ENCODE measurements at regions not wholly inside any gene's neighbourhood (a gene's known extent, or its start where the extent isn't known, plus 50 kb on each side); places are given as distances from the start of the nearest gene placed in this dataset.
A peak's percentile ranks its signal among the peaks of the same experiment; 100 is the strongest.

DNA sequence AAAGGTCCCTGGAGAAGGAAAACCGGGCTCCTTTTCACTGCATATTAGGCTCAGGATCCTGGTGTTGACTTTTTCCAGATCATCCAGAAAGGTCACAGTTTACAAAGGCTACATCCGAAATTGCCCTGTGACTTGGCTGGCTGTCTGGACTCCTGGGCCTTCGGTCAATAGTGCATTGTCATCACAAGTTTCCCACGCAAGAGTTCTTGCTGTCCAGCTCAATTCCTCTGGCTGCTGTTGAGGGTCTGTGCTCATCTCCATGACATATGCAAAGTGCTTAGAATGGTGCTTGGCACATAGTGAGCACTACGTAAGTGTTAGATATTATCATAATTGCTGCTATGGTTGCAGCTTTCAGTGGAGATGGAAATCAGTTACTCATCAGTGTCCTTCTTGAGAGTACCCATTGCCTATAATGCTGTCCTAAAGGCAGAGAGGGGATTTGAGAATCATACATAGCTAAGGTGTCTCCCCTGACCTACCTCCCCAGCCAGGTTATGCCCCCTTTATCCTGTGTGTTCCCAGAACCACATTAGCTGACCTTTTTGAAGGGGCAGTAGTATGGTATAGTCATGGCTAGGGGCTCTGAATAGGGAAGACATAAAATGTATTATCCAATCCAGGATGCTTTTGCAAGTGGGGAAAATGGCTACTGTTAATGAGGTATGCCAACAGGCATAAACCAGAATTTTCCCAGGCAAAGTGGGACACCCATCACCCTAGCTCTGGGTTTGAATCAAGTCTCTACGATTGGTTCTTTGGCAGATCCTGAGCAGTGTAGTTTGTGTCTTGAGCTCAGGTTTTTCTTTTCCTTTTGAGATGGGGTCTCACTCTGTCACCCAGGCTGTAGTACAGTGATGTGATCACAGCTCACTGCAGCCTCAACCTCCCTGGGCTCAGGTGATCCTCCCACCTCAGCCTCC lies 132.0 kb upstream of the CCND2 start (continued):
- TF ChIP-seq USF2 (IDR thresholded peaks at IDR 0.05; ENCODE audit: borderline replicate concordance, low read depth, low read length) = no peak
- no peak for TF ChIP-seq CHD2 (IDR thresholded peaks at IDR 0.05; ENCODE audit: borderline replicate concordance, low read depth, low read length)
- TF ChIP-seq SUPT20H (IDR thresholded peaks at IDR 0.05; ENCODE audit: borderline replicate concordance, control insufficient read depth, low read depth, low read length) = no peak
- no peak for TF ChIP-seq POLR2AphosphoS5 (IDR thresholded peaks at IDR 0.05; ENCODE audit: low read length)
- no peak for TF ChIP-seq POLR2A (IDR thresholded peaks at IDR 0.05; ENCODE audit: low read depth, low read length)
- TF ChIP-seq ATF3 (IDR thresholded peaks at IDR 0.05; ENCODE audit: borderline replicate concordance, extremely low read depth, low read depth, low read length) = no peak
- TF ChIP-seq RCOR1 (conservative IDR thresholded peaks at IDR 0.05; ENCODE audit: low read depth, low read length) = no peak
- TF ChIP-seq CREB1 (IDR thresholded peaks at IDR 0.05; ENCODE audit: low read depth) = no peak
- TF ChIP-seq EP300 (IDR thresholded peaks at IDR 0.05; ENCODE audit: borderline replicate concordance in 1 of 2, control insufficient read depth in 1 of 2, low read depth in 2 of 2, low read length in 2 of 2) = peak in 1 of 2 experiments; percentile 40; a peak in 1 of 4 replicates
- no peak for TF ChIP-seq LARP7 (IDR thresholded peaks at IDR 0.05)
- TF ChIP-seq RB1 (IDR thresholded peaks at IDR 0.05; ENCODE audit: borderline replicate concordance) = no peak
- TF ChIP-seq NFYA (IDR thresholded peaks at IDR 0.05; ENCODE audit: borderline replicate concordance, low read depth, low read length) = no peak
- no peak for TF ChIP-seq MYB (IDR thresholded peaks at IDR 0.05; ENCODE audit: borderline replicate concordance, low read depth, low read length)
- no peak for TF ChIP-seq BRCA1 (IDR thresholded peaks at IDR 0.05; ENCODE audit: low read depth, low read length)
- TF ChIP-seq ATF7 (IDR thresholded peaks at IDR 0.05; ENCODE audit: low read depth) = peak; percentile 94
- TF ChIP-seq RELA (IDR thresholded peaks at IDR 0.05; ENCODE audit: borderline replicate concordance, partially characterized antibody) = no peak
- TF ChIP-seq NFYB (IDR thresholded peaks at IDR 0.05; ENCODE audit: insufficient read depth, low read depth, low read length) = no peak
- TF ChIP-seq CEBPZ (IDR thresholded peaks at IDR 0.05; ENCODE audit: low read depth, low read length) = no peak
- no peak for TF ChIP-seq EZH2 (IDR thresholded peaks at IDR 0.05; ENCODE audit: borderline replicate concordance, control insufficient read depth, low read depth, low read length)
- TF ChIP-seq HDGF (IDR thresholded peaks at IDR 0.05) = peak; percentile 43; the same call in 1 of the 2 replicates
- TF ChIP-seq RUNX3 (IDR thresholded peaks at IDR 0.05; ENCODE audit: low read length) = 0 out of 2 replicates have a peak, but pooled peaks have one; percentile 1
- TF ChIP-seq IRF3 (IDR thresholded peaks at IDR 0.05) = no peak
- no peak for TF ChIP-seq ZNF384 (IDR thresholded peaks at IDR 0.05; ENCODE audit: borderline replicate concordance, low read depth, low read length)
- TF ChIP-seq POLR2AphosphoS2 (IDR thresholded peaks at IDR 0.05; ENCODE audit: low read depth, low read length) = no peak
- no peak for TF ChIP-seq ASH2L (IDR thresholded peaks at IDR 0.05; ENCODE audit: borderline replicate concordance, low read depth)
- no peak for TF ChIP-seq PAX8 (IDR thresholded peaks at IDR 0.05)
